Activated CD8-positive, alpha-beta T cell treated with anti-CD3 and anti-CD28 coated beads for 36 hours (primary cell): ENCODE measurements at regions not wholly inside any gene's neighbourhood (a gene's known extent, or its start where the extent isn't known, plus 50 kb on each side); places are given as distances from the start of the nearest gene placed in this dataset.
A peak's percentile ranks its signal among the peaks of the same experiment; 100 is the strongest.

Source experiments
- ATAC-seq: fragments of 200-7000 bp; cut with Tn5 transposase; one replicate; pipeline ENCODE4 v1.10.0; 2021; ENCODE audit warnings: mild to moderate bottlenecking, moderate library complexity
- CTCF ChIA-PET: fragments of 350-600 bp; sonication (Branson Sonifier 250); formaldehyde crosslinking; loops from one replicate; lab custom pipeline; 2021; ENCODE audit warnings: antibody characterized with exemption; lab: Charles Lee
- POLR2A ChIA-PET: fragments of 350-600 bp; sonication (Branson Sonifier 250); formaldehyde crosslinking; loops from one replicate; lab custom pipeline; 2021; ENCODE audit warnings: antibody characterized with exemption; lab: Charles Lee
- DNase-seq: peaks from one replicate; pipeline ENCODE4 v3.0.0-alpha.2; 2020
- H3K27ac Mint-ChIP-seq: one replicate; pipeline ENCODE4 v1.8.0; 2021; ENCODE audit warnings: mild to moderate bottlenecking, mixed read lengths
- H3K27me3 Mint-ChIP-seq: one replicate; pipeline ENCODE4 v1.8.0; 2021; ENCODE audit warnings: mixed read lengths
- H3K36me3 Mint-ChIP-seq: one replicate; pipeline ENCODE4 v1.8.0; 2021; ENCODE audit warnings: low read depth, mixed read lengths
- H3K4me1 Mint-ChIP-seq: one replicate; pipeline ENCODE4 v1.8.0; 2021; ENCODE audit warnings: low read depth, mixed read lengths
- H3K4me3 Mint-ChIP-seq: one replicate; pipeline ENCODE4 v1.8.0; 2021; ENCODE audit warnings: mild to moderate bottlenecking, moderate library complexity, mixed read lengths
- H3K9me3 Mint-ChIP-seq: one replicate; pipeline ENCODE4 v1.8.0; 2021; ENCODE audit warnings: mixed read lengths
- CTCF ChIP-seq: fragments of 200-600 bp; IDR thresholded peaks from one replicate; pipeline ENCODE4 v1.8.0; 2022; ENCODE audit warnings: antibody characterized with exemption, mild to moderate bottlenecking
- intact Hi-C: fragments of 100-400 bp; cut with micrococcal nuclease; formaldehyde crosslinking; loops from one replicate; pipeline ENCODE4 v1.10.0; 2022

GRCh38 chr10:78754269-78755062, 314.3 kb upstream of the ZMIZ1 start:
- no peak for DNase-seq
- Mint-ChIP-seq H3K27ac (no peak overlapping the region), H3K36me3 (no peaks in the 10 kb centered on the region), H3K4me3 (no peak overlapping the region), H3K27me3 (peaks cover 17% of the 10 kb centered on the region), H3K9me3 (no peaks in the 10 kb centered on the region), H3K4me1 (peaks cover 14% of the 10 kb centered on the region)
- no peak for TF ChIP-seq CTCF
- POLR2A ChIA-PET = interaction anchor here (1.0 kb wide), 1 partner anchor 711 kb away, joined by 3 read pairs; no protein-coding TSS in a partner anchor
- intact Hi-C loops = no loop called here
- no peak for ATAC-seq
- CTCF ChIA-PET = no interaction called here

GRCh38 chr10:78755063-78755701, 313.6 kb upstream of the ZMIZ1 start:
- Mint-ChIP-seq H3K36me3 (no peaks in the 10 kb centered on the region), H3K9me3 (no peaks in the 10 kb centered on the region), H3K27me3 (peaks cover 17% of the 10 kb centered on the region), H3K27ac (no peak overlapping the region), H3K4me3 (no peak overlapping the region), H3K4me1 (peaks cover 10% of the 10 kb centered on the region)
- intact Hi-C loops = no loop called here
- DNase-seq (no peak), ATAC-seq (no peak)
- TF ChIP-seq CTCF = no peak
- POLR2A ChIA-PET = no interaction called here
- CTCF ChIA-PET = no interaction called here

GRCh38 chr10:78755877-78756455, 312.8 kb upstream of the ZMIZ1 start:
- peaks cover 17% of the 10 kb centered on the region for H3K27me3 Mint-ChIP-seq
- ATAC-seq = no peak
- ChIA-PET CTCF (no interaction called here), POLR2A (no interaction called here)
- H3K27ac Mint-ChIP-seq = no peak overlapping the region
- no peak for DNase-seq
- intact Hi-C loops = no loop called here
- H3K36me3 Mint-ChIP-seq = no peaks in the 10 kb centered on the region
- H3K9me3 Mint-ChIP-seq = no peaks in the 10 kb centered on the region
- H3K4me3 Mint-ChIP-seq = no peak overlapping the region
- no peak for TF ChIP-seq CTCF
- peaks cover 10% of the 10 kb centered on the region for H3K4me1 Mint-ChIP-seq

GRCh38 chr10:78756604-78757343, 312.0 kb upstream of the ZMIZ1 start:
- no peak for TF ChIP-seq CTCF
- ATAC-seq (peak; percentile 84), DNase-seq (peak; percentile 50)
- no peak overlapping the region for H3K27ac Mint-ChIP-seq
- peaks cover 17% of the 10 kb centered on the region for H3K27me3 Mint-ChIP-seq
- CTCF ChIA-PET = no interaction called here
- POLR2A ChIA-PET = no interaction called here
- H3K4me1 Mint-ChIP-seq = peaks cover 10% of the 10 kb centered on the region
- no peak overlapping the region for H3K4me3 Mint-ChIP-seq
- intact Hi-C loops = no loop called here
- no peaks in the 10 kb centered on the region for H3K9me3 Mint-ChIP-seq
- H3K36me3 Mint-ChIP-seq = no peaks in the 10 kb centered on the region
